ENCODE measurements at regions not wholly inside any gene's neighbourhood (a gene's known extent, or its start where the extent isn't known, plus 50 kb on each side); places are given as distances from the start of the nearest gene placed in this dataset.

- H3K27ac ChIP-seq: no peak overlapping the region
- TF ChIP-seq ZFX (IDR thresholded peaks at IDR 0.05; ENCODE audit: borderline replicate concordance): no peak
- TF ChIP-seq, protein P1, sequence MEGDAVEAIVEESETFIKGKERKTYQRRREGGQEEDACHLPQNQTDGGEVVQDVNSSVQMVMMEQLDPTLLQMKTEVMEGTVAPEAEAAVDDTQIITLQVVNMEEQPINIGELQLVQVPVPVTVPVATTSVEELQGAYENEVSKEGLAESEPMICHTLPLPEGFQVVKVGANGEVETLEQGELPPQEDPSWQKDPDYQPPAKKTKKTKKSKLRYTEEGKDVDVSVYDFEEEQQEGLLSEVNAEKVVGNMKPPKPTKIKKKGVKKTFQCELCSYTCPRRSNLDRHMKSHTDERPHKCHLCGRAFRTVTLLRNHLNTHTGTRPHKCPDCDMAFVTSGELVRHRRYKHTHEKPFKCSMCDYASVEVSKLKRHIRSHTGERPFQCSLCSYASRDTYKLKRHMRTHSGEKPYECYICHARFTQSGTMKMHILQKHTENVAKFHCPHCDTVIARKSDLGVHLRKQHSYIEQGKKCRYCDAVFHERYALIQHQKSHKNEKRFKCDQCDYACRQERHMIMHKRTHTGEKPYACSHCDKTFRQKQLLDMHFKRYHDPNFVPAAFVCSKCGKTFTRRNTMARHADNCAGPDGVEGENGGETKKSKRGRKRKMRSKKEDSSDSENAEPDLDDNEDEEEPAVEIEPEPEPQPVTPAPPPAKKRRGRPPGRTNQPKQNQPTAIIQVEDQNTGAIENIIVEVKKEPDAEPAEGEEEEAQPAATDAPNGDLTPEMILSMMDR (IDR thresholded peaks at IDR 0.05): no peak
Observed at GRCh38 chr12:127655691-127656090, 611.3 kb upstream of the TMEM132C start.

DNA sequence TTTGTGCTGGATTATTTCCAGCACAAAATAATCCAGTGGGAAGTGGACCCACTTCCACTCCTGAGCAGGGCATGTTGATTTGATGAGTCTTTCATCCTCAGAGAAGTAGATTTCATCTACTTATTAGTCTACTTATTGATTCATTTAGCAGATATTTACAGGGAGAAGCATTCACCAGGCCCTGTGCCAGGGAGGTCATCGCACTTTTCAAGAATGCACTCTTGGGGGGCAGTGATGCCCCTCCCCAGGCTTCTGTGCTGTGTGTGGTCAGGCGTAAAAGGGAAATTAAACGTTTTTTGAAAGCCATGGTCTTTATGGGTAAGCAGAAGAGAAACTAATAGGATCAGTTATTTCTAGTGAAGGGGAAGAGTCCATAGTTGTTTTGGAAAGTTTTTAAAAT is 610.7 kb upstream of the TMEM132C start:
- no peak overlapping the region for H3K27ac ChIP-seq
- TF ChIP-seq, protein P1 (IDR thresholded peaks at IDR 0.05): no peak
- TF ChIP-seq ZFX (IDR thresholded peaks at IDR 0.05; ENCODE audit: borderline replicate concordance): no peak

- TF ChIP-seq ZFX (IDR thresholded peaks at IDR 0.05; ENCODE audit: borderline replicate concordance): no peak
- TF ChIP-seq, protein P1 (IDR thresholded peaks at IDR 0.05): no peak
- H3K27ac ChIP-seq: no peak overlapping the region
Observed at GRCh38 chr12:127657036-127657435, 609.9 kb upstream of the TMEM132C start.

GRCh38 chr12:127660961-127661360 is 606.0 kb upstream of the TMEM132C start:
- no peak overlapping the region for H3K27ac ChIP-seq
- no peak for TF ChIP-seq ZFX (IDR thresholded peaks at IDR 0.05; ENCODE audit: borderline replicate concordance)
- TF ChIP-seq, protein P1 (IDR thresholded peaks at IDR 0.05): no peak

- no peak overlapping the region for H3K27ac ChIP-seq
- TF ChIP-seq ZFX (IDR thresholded peaks at IDR 0.05; ENCODE audit: borderline replicate concordance): no peak
- TF ChIP-seq, protein P1 (IDR thresholded peaks at IDR 0.05): no peak
Observed at GRCh38 chr12:127663716-127664115, 603.3 kb upstream of the TMEM132C start.

DNA sequence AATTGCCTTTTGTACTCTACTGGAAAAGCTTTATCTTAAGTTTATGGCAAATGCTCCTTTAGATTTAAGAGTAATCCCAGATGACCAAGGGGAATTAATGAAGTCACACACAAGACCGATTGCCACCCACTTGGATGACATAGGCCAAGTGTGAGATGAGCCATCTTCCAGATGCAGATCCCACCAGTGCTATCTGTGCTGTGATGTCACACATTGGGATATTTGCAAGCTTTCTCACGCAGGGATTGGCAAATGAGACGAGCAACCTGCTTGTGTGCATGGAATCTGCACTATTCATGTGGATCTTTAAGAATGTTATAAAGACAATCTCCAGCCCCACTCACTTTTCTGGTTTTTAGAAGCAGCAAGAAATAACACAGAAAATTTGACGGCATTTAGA is 602.1 kb upstream of the TMEM132C start:
- TF ChIP-seq, protein P1 (IDR thresholded peaks at IDR 0.05): no peak
- TF ChIP-seq ZFX (IDR thresholded peaks at IDR 0.05; ENCODE audit: borderline replicate concordance): no peak
- no peak overlapping the region for H3K27ac ChIP-seq

- no peak overlapping the region for H3K27ac ChIP-seq
- TF ChIP-seq, protein P1 (IDR thresholded peaks at IDR 0.05): no peak
- no peak for TF ChIP-seq ZFX (IDR thresholded peaks at IDR 0.05; ENCODE audit: borderline replicate concordance)
Observed at GRCh38 chr12:127667131-127667685, 599.8 kb upstream of the TMEM132C start.
